Epidermal melanocyte (primary cell): ENCODE measurements at regions not wholly inside any gene's neighbourhood (a gene's known extent, or its start where the extent isn't known, plus 50 kb on each side); places are given as distances from the start of the nearest gene placed in this dataset.
"Not testable (repeated sequence)": the region's sequence is repeated elsewhere in the genome, so short reads cannot be mapped to it uniquely, and the experiment has no call there.

Experiments used
- DNase-seq: peaks from one replicate; pipeline ENCODE4 v3.0.0; 2011; ENCODE audit warnings: low spot score; ENCODE audit not compliant: insufficient read length

GRCh38 chr14:53409289-53409688, 256.2 kb upstream of the DDHD1 start:
- DNase-seq: no peak

DNA sequence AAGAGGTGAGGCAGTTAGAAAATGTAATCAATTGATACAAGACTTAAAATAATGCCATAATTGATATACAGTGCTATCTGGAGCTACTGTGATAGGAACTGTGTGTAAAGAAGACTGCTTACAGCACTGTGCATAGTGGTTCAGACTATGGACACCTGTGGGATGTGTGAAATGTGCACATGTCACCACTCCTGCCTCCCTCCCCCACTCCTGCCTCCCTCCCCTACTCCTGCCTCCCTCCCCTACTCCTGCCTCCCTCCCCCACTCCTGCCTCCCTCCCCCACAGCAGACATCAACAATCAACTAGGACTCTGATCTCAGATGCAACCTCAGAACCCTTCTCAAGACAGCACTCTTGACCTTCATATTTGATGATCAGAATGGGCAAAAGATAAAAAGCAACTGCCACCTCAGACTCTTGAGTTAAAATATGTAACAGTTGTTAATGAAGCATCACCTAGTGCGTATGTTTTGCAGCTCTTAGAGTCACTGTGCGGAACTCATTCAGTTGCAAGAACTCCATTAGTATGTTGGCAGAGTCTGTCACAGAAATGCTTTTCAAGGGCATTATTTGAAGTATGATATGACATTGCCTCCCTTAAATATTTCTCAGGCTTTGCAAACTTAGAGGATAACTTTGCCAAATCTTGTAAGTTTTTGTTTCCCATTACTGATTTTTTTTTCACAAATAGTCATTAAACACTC, 255.2 kb upstream of the DDHD1 start:
- DNase-seq: no peak

DNA sequence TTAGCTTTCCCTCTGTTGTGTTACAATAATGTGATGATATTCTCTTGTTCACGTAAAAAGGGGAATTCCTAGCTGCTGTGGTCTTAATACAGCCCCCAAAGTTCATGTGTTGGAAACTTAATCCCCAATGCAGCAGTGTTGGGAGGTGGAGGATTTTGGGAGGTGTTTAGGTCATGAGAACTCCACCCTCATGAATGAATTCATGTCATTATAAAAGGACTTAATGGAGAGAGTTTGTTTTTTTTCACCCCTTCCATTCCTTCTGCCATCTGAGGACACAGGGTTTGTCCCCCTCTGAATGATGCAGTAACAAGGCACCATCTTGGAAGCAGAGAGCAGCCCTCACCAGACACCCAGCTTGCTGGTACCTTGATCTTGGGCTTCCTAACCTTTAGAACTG, 253.4 kb upstream of the DDHD1 start:
- no peak for DNase-seq

DNA sequence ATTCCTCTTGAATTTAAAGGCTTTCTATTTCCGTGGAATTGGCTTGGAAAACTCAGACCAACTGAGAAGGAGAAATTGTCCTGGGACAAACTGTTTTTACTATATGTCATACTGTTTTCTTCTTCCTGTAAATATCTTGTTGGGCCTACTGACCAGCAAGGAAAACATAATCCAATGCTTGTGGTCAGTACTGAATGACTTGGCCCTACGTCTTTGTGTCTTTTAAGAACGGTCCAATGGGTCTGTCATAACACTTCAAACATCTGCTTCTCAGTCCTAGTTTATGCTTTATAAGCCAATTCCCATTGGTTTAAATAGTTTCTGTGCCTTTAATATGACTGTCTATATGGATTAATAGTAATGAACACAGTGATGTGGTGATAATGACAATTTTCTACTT, 248.5 kb upstream of the DDHD1 start:
- no peak for DNase-seq

GRCh38 chr14:53399057-53399456, 245.9 kb upstream of the DDHD1 start:
- DNase-seq: no peak

- DNase-seq: no peak
These were observed 245.5 kb upstream of the DDHD1 start for GRCh38 chr14:53398616-53399015.

DNA sequence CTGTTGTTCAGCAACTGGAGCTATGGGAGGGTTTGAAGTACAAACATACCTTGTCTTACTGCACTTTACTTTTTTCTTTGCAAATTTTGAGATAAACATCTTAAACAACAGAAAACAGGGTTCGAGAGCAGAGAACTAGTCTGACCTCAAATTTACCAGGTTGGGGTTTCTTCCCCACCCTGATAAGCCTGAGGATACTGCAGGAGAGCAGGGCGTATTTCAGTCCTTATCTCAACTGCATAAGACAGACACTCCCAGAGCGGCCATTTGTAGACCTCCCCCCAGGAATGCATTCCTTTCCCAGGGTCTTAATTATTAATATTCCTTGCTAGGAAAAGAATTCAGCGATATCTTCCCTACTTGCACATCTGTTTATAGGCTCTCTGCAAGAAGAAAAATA, 242.1 kb upstream of the DDHD1 start:
- DNase-seq: not testable (repeated sequence)

- no peak for DNase-seq
These were observed 238.6 kb upstream of the DDHD1 start for GRCh38 chr14:53391631-53392285.

- no peak for DNase-seq
These were observed 238.0 kb upstream of the DDHD1 start for GRCh38 chr14:53391156-53391555.

GRCh38 chr14:53390008-53390407, 236.9 kb upstream of the DDHD1 start:
- DNase-seq: no peak

- no peak for DNase-seq
These were observed 236.1 kb upstream of the DDHD1 start for GRCh38 chr14:53389202-53389601.

DNA sequence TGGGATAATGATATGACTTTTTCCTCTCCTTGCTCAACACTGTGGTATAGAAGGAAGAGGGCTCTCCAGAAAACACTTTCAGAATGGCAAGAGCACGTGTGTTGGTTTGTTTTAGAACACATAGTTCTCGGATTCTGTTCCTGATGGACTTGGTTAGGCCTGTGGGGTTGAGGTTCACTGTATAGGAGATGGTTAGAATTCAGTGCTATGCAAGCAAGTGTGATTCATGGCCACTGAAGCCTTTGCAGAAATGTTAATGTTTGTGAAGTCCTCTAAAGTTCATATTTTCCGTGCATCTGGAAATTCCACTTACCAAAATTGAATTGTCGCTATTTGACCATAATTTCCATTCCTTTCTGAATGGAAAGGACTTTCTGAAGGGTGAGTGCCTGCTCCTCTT, 233.2 kb upstream of the DDHD1 start:
- no peak for DNase-seq

DNA sequence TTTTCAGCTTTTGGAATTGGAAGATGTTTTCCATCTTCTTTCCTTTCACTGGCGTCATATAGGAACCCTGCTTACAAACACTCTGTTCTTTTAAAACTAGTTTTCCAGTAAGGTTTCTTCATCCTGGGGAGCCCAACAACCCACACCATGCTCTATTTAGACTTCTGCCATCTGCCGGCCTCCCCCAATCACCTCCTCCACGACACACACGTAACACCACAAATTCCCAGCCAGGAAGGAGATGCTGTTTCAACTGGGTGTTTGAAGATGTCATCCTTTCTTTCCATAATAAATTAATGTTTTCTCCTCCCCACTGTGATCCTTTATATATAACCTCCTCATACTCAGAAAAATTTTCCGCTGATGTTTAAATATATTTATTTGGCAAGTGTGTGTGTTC, 231.4 kb upstream of the DDHD1 start:
- no peak for DNase-seq

DNA sequence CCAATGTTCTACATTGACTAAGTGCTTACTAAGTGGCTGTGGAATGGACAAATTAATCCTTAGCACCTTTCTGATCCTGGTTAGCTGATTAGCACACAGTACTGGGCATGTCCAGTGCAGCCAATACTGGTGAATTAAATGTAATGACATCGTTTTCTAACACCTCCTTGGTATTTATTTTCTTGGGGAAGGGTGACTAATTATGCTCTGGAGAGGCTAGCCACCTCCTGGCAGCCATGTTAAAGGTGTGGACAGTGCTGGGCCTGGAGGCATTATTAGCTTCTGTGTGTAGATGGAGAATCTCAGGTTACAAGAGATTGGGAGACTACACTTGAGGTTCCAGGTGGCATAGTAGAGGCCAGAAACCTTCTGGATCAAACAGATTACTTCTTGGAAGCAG, 230.9 kb upstream of the DDHD1 start:
- no peak for DNase-seq

- DNase-seq: no peak
These were observed 228.8 kb upstream of the DDHD1 start for GRCh38 chr14:53381895-53382294.

GRCh38 chr14:53380867-53381225, 227.7 kb upstream of the DDHD1 start:
- DNase-seq: no peak

DNA sequence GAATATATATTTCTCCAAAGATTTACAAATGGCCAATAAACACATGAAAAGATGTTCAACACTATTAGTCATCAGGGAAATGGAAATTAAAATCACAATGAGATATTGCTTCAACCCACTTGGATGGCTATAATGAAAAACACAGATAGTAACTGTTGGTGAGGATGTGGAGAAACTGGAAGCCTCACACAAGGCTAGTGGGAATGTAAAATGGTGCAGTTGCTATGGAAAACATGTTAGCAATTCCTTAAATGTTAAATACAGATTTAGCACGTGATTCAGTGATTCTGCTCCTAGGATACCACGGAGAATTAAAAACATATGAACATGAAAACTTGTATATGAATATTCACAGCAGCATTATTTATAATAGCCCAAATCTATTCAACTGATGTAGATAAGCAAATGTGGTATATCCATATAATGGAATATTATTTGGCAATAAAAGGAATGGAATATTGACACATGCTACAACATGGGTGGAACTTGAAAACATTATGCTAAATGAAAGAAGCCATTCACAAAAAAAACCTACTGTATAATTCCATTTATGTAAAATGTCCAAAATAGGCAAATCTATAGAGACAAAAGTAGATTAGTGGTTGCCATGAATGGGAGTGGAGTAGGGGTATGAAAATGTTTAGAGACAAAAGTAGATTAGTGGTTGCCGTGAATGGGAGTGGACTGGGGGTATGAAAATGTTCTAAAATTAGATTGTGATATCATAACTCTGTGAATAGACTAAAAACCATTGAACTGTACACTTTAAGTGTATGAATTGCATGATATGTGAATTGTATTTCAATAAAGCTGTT, 227.1 kb upstream of the DDHD1 start:
- DNase-seq: no peak

GRCh38 chr14:53378142-53378541, 225.0 kb upstream of the DDHD1 start:
- DNase-seq: no peak

GRCh38 chr14:53376064-53376463, 222.9 kb upstream of the DDHD1 start:
- no peak for DNase-seq

GRCh38 chr14:53375599-53375998, 222.5 kb upstream of the DDHD1 start:
- no peak for DNase-seq

GRCh38 chr14:53368711-53369201, 215.6 kb upstream of the DDHD1 start:
- DNase-seq: peak; percentile 25

GRCh38 chr14:53368066-53368465, 214.9 kb upstream of the DDHD1 start:
- DNase-seq: no peak
